IPS-18c (cell line): ENCODE measurements at regions not wholly inside any gene's neighbourhood (a gene's known extent, or its start where the extent isn't known, plus 50 kb on each side); places are given as distances from the start of the nearest gene placed in this dataset.
"Not testable (repeated sequence)": the region's sequence is repeated elsewhere in the genome, so short reads cannot be mapped to it uniquely, and the experiment has no call there.

Experiments
- H3K4me3 ChIP-seq: 2 replicates; pipeline ENCODE4 v1.7.0; 2013; ENCODE audit warnings: low read depth, mild to moderate bottlenecking, low read length, moderate library complexity; ENCODE audit not compliant: insufficient read depth
- H3K9me3 ChIP-seq: one replicate; pipeline ENCODE4 v1.6.1; 2013; ENCODE audit warnings: mild to moderate bottlenecking, low read length, moderate library complexity; ENCODE audit not compliant: control insufficient read depth, insufficient read depth

DNA sequence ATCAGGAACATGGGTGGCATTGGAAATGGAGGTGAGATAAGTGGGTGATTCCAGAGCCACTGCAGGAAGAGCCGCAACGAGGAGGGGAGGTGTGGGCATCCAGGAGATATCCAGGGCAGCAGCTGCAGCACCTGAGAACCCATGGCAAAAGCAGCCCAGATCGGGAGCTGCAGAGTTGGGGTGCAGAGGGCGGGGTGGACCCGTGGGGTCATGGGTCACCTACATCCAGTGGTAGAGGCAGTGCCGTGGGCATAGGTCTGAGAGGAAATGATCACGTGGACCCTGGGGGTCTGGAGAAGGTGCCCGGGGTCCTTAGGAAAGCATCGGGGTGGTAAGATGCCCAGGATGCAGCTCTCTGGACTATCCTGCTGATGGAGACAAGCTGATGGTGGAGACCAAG lies 530.0 kb downstream of the GLRX3 start:
- H3K9me3 ChIP-seq, result peaks cover 23% of the 10 kb centered on the region
- H3K4me3 ChIP-seq, result no peak overlapping the region

DNA sequence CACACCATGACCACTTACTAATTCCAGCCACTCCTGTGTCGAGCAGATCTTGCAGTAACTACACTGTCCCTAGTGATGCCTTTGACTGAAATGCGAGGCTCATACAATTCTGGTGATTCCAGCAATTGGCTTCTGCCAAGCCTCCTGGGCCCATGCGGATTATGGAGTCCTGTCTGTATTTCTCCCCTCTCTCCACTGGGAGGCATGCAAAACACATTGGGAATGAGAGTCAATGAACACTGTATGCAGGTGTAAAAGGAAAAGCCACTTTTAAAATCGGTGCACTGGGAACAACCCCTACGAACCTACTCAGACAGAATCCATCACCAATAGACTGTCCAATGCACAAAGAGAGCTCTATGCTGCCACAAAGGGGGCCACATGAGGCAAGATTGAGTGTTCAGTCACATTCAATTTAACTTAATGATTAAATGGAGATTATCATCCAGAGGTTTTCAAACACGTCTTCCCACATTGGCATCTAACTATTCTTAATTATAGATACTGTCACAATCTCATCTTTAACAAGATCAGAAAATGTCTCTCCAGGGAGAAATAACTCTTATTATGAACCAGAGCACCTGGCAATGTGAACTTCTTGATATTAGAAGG lies 550.6 kb downstream of the GLRX3 start:
- H3K9me3 ChIP-seq, result peaks cover 20% of the 10 kb centered on the region
- H3K4me3 ChIP-seq, result no peak overlapping the region

DNA sequence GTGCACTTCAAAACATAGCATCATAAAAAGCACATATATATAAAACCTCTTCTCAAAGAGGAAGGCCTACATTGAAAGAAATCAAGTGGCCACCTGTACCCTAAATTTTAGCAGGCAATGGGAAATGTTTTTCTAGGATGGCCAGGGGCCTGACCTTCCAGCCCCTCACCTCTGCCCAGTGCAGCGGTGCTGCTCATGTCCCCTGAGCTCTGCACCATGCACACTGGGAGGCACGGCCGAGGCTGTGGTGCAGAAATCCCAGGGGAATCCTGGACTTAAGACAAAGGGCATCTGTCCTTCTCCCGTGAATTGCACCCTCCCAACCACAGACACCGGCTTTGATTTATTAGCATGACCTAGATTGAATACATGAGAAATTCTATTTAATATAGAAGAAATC lies 551.4 kb downstream of the GLRX3 start:
- Histone ChIP-seq H3K9me3 (peaks cover 23% of the 10 kb centered on the region), H3K4me3 (no peak overlapping the region)

DNA sequence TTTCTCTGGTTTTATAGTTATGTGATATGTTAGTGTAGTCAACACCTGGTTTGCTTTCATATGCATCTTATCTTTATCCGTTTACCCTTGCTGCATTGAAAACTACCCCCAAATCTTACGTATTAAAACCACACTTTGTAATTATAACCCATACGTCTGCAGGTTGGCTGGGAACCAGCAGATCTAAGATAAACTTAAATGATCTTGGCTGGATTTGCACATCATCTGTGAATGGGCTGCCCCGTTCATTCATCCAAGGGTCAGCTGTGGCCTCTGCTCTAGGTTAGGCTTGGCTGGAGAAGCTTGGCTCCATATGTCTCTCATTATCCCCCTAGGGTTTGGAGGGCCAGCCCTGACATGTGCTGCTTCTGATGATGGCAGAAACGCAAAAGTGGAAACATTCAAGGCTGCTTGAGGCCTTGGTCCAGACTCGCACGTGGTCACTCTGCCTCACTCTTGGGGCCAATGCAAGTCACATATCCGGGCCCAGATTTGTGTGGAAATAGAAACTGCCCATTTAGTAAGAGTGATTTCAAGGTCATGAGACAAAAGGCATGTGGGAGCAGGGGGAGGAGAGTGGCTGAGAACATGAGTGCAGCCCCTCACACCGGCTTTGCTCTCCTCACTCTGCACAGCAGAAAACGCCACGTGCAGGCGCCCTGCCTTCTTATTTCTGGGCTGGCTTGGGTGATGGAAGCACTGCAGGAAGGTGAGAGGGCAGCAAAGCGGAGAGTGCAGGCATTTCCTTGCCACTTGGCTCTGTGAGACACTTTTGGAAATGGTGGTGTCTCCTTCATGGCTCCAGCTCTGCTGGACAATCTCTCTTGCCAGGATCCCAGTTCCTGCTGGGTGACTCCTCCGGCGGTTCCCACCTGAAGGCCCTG lies 553.8 kb downstream of the GLRX3 start:
- no peak overlapping the region for H3K4me3 ChIP-seq
- H3K9me3 ChIP-seq, result peaks cover 21% of the 10 kb centered on the region

DNA sequence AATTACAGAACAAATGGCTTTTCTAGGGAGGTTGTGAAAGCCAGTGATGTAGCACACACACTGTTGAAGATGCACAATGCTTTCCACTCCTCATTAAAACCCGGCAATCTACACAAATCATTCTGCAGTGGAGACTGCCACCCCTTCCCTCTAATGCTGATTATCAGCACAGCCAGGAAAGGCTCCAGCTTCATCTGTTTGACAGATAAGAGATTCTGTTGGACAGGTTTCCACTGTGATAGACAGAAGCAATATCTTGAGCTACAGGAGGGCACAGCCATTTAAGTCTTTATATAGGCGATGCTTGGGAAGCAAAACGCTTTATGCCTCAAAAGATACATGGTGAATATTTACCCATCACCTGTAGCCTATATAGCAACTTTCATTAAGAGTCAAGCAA lies 555.6 kb downstream of the GLRX3 start:
- Histone ChIP-seq H3K4me3 (no peak overlapping the region), H3K9me3 (peaks cover 21% of the 10 kb centered on the region)

DNA sequence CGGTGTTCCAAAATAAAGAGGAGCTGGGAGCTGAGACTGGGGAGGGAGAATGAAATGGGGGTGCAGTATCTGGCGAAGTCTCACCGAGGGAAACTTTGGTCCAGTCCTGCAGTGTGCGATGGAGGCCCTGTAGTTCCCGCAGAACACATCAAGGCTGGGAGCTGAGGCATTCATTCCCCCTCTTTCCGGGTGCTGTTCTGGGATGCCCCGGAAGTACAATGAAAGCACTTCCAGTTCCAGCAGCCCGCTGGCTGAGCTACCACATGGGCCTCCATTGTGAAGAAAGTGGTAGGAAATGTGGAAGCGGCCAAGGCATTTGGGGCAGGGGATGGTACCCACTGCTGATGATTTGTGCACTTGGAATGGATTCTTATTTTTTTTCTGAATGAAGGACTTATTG lies 560.7 kb downstream of the GLRX3 start:
- peaks cover 15% of the 10 kb centered on the region for H3K9me3 ChIP-seq
- H3K4me3 ChIP-seq, result no peak overlapping the region

DNA sequence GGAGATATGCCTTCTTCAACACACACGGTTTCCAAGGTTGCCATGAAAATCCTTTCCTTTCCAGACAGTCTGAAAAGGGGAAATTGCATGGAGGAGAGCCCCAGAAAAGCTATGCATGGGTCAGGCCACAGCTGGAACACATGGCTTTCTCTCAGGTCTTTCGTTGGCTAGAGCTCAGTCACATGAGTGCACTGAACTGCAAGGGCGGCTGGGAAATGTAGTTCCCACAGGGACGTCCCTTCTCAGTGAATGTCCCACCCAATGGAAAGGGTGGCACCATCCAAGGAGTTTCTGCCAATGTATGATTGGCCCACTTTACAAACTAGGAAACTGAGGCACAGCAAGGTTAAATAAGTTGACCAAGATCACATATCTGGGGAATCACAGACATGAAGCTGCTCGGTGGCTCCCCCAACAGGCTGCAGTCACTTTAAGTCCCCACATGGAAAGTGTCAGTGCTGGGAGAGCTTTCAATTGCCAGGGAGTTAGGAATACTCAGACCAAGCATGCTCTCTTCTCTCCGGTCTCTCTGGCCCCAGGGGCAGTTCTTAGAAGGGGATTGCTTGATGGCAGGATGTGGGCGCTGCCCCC lies 571.3 kb downstream of the GLRX3 start:
- no peak overlapping the region for H3K4me3 ChIP-seq
- peaks cover 22% of the 10 kb centered on the region for H3K9me3 ChIP-seq

DNA sequence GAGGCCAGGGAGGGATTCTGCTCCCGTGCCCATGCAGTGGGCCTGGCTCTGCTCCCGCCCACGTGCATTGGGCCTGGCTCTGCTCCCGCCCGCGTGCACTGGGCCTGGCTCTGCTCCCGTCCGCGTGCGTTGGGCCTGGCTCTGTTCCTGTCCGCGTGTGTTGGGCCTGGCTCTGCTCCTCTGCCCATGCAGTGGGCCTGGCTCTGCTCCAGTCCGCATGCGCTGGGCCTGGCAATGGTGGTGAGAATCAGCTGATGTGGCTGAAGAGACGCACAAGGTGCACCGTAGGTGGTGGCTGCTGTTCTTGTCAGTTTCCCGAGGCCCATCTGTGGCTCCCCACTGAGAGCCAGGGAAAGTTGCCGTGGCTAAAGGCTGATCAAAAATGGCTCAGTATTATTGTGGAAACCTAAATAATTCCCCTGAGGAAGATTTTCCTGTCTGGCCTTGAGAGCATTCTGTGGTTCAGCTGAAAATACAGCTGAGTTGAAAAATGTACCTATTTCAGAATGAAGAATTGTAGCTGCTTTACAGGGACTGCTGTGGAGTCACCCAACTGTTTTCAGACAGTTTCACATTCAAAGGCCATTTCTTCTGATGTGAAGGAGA lies 572.4 kb downstream of the GLRX3 start:
- peaks cover 30% of the 10 kb centered on the region for H3K9me3 ChIP-seq
- no peak overlapping the region for H3K4me3 ChIP-seq

DNA sequence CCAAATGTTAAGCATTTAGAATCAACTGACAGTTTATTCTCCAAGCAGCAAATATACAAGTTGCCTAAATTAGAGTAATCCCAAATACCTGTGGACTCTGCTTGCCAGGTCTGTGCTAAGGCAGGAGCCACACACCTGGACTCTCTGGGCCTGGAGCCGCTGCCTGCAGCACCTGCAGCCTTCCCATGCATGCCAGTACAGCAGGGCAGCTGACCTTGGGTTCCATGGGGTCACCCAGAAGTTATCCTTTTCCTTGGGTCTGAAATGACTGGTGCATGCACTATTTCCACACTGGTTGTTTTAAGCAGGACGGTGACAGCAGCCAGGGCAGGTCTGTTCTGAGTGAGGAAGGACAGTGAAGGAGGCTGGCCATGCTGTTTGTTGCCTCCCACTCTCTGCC lies 573.2 kb downstream of the GLRX3 start:
- H3K4me3 ChIP-seq, result no peak overlapping the region
- peaks cover 33% of the 10 kb centered on the region for H3K9me3 ChIP-seq

DNA sequence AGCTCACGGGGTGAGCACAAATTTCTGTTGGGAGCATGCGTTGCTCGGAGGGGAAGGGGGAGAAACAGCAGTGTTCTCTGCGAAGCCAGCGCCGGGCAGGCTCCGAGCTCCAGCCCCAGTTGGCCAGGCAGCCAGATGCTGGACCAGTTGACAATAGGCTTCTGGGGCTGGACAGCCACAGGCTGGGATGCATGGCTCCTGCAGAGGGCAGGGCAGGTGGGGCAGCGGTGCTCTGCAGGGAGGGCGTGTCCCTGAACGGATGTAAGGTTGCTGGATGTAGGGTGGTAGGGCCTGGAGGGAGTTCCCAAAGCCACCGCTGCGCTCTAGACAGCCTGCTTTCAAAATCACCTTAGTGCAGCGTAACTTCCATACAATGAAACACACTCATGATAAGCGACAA lies 574.9 kb downstream of the GLRX3 start:
- Histone ChIP-seq H3K4me3 (no peak overlapping the region), H3K9me3 (peaks cover 37% of the 10 kb centered on the region)

DNA sequence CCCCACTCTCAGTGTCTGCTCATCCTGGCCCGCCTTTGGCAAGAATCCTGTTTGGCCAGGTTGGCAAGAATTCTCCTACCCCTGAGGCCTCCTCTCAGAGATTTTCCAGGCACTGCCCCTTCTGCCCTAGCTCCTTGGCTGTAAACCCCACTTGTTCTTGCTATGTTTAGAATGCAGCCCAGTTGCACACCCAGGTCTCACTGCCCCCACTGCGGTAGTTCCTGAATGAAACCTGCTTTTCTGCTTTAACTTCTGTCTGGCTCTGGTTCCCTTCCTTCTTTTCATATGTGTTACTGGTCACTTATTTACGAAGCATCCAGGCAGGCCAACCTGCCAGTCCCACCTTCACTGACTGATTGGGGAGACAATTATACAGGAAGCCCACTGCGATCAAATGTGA lies 576.9 kb downstream of the GLRX3 start:
- Histone ChIP-seq H3K4me3 (no peak overlapping the region), H3K9me3 (peaks cover 38% of the 10 kb centered on the region)

DNA sequence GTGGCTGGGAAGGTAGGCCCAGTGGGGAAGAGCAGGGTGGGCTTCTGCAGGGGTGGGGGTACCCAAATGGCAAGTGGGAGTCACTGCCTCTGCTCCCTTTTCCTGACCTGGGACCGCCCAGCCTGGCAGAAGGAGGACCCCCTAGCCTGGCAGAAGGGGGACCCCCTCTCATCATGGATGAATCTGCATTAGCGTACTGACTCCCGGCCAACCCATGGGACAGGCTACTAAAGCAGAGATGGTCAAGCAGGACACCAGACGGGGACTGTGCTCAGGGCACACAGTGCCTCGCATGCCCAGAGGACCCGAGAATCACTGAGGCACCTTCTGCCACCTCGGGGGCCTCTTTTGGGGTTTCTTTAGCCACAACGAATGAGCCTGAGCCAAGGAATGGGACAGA lies 577.5 kb downstream of the GLRX3 start:
- H3K4me3 ChIP-seq, result no peak overlapping the region
- H3K9me3 ChIP-seq, result peaks cover 38% of the 10 kb centered on the region

DNA sequence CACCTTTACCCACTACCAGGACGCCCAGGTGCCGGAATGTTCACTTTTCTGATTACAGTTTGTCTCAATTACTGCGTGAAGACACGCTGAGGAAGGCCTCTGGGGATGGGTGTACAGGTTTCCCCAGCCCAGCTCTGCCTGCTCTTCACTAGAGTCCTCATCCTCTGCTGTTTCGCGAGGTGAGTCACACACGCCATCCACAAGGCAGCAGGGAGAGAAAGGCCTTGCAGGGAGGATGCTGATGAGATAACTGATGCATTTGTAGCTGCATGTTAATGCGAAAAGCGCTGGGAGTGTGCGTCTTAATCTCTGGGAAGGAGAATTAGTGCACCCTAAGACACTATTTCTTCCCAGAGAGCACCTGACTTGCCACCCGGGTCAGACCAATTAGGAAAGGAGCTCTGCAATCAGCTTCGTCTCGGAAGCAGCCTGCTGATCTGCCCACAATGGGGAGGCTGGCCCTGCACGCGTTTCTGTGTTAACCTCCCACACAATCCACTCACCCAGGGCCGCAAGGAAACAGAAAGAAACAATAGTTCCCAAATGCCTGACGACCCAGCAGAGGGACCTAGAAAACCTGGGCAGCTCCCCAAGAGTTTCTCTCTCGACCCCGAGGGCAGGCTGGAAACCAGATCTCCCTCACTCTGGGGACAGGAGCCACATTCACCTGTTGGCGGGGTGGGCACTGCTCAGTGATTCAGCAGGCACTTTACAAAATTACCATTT lies 578.7 kb downstream of the GLRX3 start:
- Histone ChIP-seq H3K9me3 (peaks cover 34% of the 10 kb centered on the region), H3K4me3 (no peak overlapping the region)

DNA sequence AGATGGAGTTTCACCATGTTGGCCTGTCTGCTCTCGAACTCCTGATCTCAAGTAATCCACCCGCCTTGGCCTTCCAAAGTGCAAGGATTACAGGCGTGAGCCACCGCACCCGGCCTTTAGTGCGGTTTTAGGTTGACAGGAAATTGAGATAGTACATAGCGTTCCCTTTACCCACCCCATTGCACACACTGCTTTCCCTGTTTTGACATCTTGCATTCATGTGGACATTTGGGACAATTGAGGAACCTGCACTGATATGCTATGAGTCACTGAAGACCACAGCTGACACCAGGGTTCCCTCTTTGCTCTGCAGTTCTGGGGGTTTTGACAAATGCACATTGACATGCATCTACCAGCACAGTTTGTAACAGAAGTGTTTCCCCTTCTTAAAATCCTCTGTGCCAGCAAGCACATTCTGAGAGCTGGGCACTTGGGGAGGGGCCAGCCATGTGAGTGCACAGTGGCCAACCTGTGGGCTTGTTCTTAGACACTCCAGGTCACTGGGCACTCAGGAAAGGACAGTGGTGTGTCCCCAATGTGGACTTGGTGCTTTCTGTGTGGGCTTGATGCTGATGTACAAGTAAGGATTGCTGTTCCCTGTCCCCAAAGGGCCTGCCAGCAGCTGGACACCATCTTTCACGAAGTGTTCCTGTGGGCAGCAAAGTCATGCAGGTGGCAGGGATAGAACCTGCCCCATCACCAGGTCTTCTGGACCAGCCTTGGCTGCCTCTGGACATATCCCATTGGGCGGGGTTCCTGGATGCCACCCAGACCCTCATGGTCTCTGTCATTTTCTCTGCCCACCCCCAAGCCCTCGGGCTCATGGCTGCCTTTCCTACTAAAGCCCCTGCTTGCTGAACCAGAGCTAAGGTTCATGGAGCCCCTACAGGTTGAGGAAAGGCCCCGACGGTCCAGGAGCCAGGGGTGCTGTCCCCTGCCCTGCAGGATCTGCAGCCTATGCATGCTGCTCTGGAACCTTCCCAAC lies 579.8 kb downstream of the GLRX3 start:
- H3K4me3 ChIP-seq, result no peak overlapping the region; the same call in 1 of the 2 replicates
- peaks cover 27% of the 10 kb centered on the region for H3K9me3 ChIP-seq

DNA sequence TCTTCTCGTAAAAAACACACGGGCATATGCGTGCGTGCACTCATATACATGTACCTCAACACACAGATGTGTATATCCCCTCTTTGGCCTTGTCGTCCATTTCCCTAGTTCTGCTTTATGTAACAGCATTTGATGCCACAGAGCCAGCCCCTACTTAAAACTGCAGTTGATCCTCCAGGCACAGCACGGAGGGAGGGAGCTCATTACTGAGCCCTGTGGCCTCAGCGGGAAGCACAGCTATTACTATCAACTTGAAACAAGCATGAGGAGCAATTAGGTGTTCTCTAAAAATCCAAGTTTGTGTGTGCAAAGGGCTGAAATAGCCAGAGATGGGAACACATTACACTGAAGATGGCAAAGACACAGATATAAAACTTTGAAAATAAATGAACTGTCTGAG lies 580.9 kb downstream of the GLRX3 start:
- H3K9me3 ChIP-seq, result peaks cover 28% of the 10 kb centered on the region
- H3K4me3 ChIP-seq, result no peak overlapping the region

DNA sequence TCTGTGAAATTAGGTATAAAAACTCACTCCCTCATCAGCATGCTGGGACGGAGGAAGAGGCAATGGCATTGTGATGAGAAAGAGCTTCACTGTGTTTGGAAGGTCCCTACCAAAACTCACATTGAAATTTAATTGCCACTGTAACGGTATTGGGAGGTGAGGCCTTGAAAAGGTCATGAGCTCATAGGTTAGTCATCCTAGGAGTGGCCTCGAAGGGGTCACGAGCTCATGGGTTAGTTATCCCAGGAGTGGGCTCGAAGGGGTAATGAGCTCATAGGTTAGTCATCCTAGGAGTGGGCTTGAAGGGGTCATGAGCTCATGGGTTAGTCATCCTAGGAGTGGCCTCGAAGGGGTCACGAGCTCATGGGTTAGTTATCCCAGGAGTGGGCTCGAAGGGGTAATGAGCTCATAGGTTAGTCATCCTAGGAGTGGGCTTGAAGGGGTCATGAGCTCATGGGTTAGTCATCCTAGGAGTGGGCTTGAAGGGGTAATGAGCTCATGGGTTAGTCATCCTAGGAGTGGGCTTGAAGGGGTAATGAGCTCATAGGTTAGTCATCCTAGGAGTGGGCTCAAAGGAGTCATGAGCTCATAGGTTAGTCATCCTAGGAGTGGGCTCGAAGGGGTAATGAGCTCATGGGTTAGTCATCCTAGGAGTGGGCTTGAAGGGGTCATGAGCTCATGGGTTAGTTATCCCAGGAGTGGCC lies 582.7 kb downstream of the GLRX3 start:
- H3K4me3 ChIP-seq, result not testable (repeated sequence)
- peaks cover 24% of the 10 kb centered on the region for H3K9me3 ChIP-seq
